HG03095 (cell line): ENCODE measurements at regions not wholly inside any gene's neighbourhood (a gene's known extent, or its start where the extent isn't known, plus 50 kb on each side); places are given as distances from the start of the nearest gene placed in this dataset.
"Not testable (repeated sequence)": the region's sequence is repeated elsewhere in the genome, so short reads cannot be mapped to it uniquely, and the experiment has no call there.

Experiments used
- ATAC-seq: cut with Tn5 transposase; IDR thresholded peaks from one replicate; pipeline ENCODE4 v1.9.1; 2021; ENCODE audit warnings: moderate library complexity; ENCODE audit not compliant: unreplicated experiment

- no peak for ATAC-seq
Observed at GRCh38 chr20:5492937-5493336, 117.9 kb downstream of the GPCPD1 start.

GRCh38 chr20:5491455-5491854, 119.4 kb downstream of the GPCPD1 start:
- no peak for ATAC-seq

GRCh38 chr20:5489601-5490000, 121.2 kb downstream of the GPCPD1 start:
- no peak for ATAC-seq

- no peak for ATAC-seq
Observed at GRCh38 chr20:5488823-5489222, 122.0 kb downstream of the GPCPD1 start.

- no peak for ATAC-seq
Observed at GRCh38 chr20:5486377-5487054, 124.3 kb downstream of the GPCPD1 start.

- no peak for ATAC-seq
Observed at GRCh38 chr20:5484926-5485325, 125.9 kb downstream of the GPCPD1 start.

- ATAC-seq, result no peak
Observed at GRCh38 chr20:5484346-5484745, 126.5 kb downstream of the GPCPD1 start.

GRCh38 chr20:5482791-5483190, 128.0 kb downstream of the GPCPD1 start:
- no peak for ATAC-seq

GRCh38 chr20:5481872-5482271, 128.9 kb downstream of the GPCPD1 start:
- ATAC-seq, result no peak

- no peak for ATAC-seq
Observed at GRCh38 chr20:5480824-5481600, 129.8 kb downstream of the GPCPD1 start.

- ATAC-seq, result no peak
Observed at GRCh38 chr20:5474646-5475550, 135.9 kb downstream of the GPCPD1 start.

GRCh38 chr20:5471866-5472265, 138.9 kb downstream of the GPCPD1 start:
- not testable (repeated sequence) for ATAC-seq

GRCh38 chr20:5471368-5471767, 139.4 kb downstream of the GPCPD1 start:
- ATAC-seq, result no peak

GRCh38 chr20:5470943-5471342, 139.9 kb downstream of the GPCPD1 start:
- ATAC-seq, result no peak

- no peak for ATAC-seq
Observed at GRCh38 chr20:5470458-5470857, 140.3 kb downstream of the GPCPD1 start.

- no peak for ATAC-seq
Observed at GRCh38 chr20:5469111-5469510, 141.7 kb downstream of the GPCPD1 start.

GRCh38 chr20:5467086-5467485, 143.7 kb downstream of the GPCPD1 start:
- no peak for ATAC-seq

GRCh38 chr20:5465604-5465927, 145.2 kb downstream of the GPCPD1 start:
- no peak for ATAC-seq

GRCh38 chr20:5464901-5465603, 145.8 kb downstream of the GPCPD1 start:
- ATAC-seq, result no peak

- ATAC-seq, result no peak
Observed at GRCh38 chr20:5463007-5463686, 146.4 kb upstream of the PROKR2 start.
